Heart left ventricle (tissue), 16 donors: ENCODE measurements at regions not wholly inside any gene's neighbourhood (a gene's known extent, or its start where the extent isn't known, plus 50 kb on each side); places are given as distances from the start of the nearest gene placed in this dataset.

ENCODE experiments used
- ATAC-seq, 4 donors: fragments of 200-7000 bp; cut with Tn5 transposase; one replicate each; pipeline ENCODE4 v1.9.1; 2020 to 2022; ENCODE audit warnings: moderate library complexity in 4 of 4, mild to moderate bottlenecking in 3 of 4, moderate number of reproducible peaks in 1 of 4
- DNase-seq, 5 donors: peaks; one replicate each; pipeline ENCODE4 v3.0.0-alpha.2; 2020
- H3K27ac ChIP-seq, 12 donors: fragments of 200-600 bp; sonication (generic) in 4 of 12; one replicate each; pipeline versions ENCODE4 v1.5.0 to v1.8.0; 2016 to 2022; ENCODE audit warnings: mild to moderate bottlenecking in 2 of 12
- H3K27me3 ChIP-seq, 9 donors: fragments of 200-600 bp; sonication (generic) in 2 of 9; one replicate each; pipeline versions ENCODE4 v1.5.1 to v1.8.0; 2016 to 2022; ENCODE audit warnings: mild to moderate bottlenecking in 3 of 9
- H3K36me3 ChIP-seq, 9 donors: fragments of 200-600 bp; sonication (generic) in 2 of 9; one replicate each; pipeline versions ENCODE4 v1.5.0 to v1.8.0; 2018 to 2022; ENCODE audit warnings: mild to moderate bottlenecking in 2 of 9
- H3K4me1 ChIP-seq, 12 donors: fragments of 200-600 bp; sonication (generic) in 4 of 12; one replicate each; pipeline versions ENCODE4 v1.5.0 to v1.8.0; 2016 to 2022; ENCODE audit warnings: mild to moderate bottlenecking in 3 of 12
- H3K4me3 ChIP-seq, 12 donors: fragments of 200-600 bp; sonication (generic) in 4 of 12; one replicate each; pipeline versions ENCODE4 v1.5.0 to v1.8.0; 2017 to 2022; ENCODE audit warnings: mild to moderate bottlenecking in 9 of 12, moderate library complexity in 4 of 12
- H3K9me3 ChIP-seq, 12 donors: fragments of 200-600 bp; sonication (generic) in 4 of 12; one replicate each; pipeline versions ENCODE4 v1.5.0 to v1.8.0; 2016 to 2022; ENCODE audit warnings: mild to moderate bottlenecking in 1 of 12
- POLR2A ChIP-seq, 2 donors: fragments of 450-650 bp; IDR thresholded peaks; one replicate each; pipeline ENCODE4 v1.6.1; 2017; ENCODE audit warnings: antibody characterized with exemption in 2 of 2, mild to moderate bottlenecking in 2 of 2, moderate library complexity in 2 of 2
- WGBS, 4 donors: extraction: QIAGEN DNeasy Blood & Tissue Kit in 2 of 4; methylation state at CpG; one replicate each; pipeline versions ENCODE4 v1.1.5 to v1.1.7; 2013 to 2018; 5-methylcytosine and 5-hydroxymethylcytosine counted together
- intact Hi-C, 10 donors: fragments of 100-400 bp; cut with DNase I; formaldehyde crosslinking; loops; one replicate each; pipeline versions ENCODE4 v1.11.1 to v1.14.2; 2022
- TF ChIP-seq, protein P1 (sequence below), 12 donors: fragments of 200-600 bp; sonication (generic) in 4 of 12; IDR thresholded peaks; one replicate each; pipeline versions ENCODE4 v1.5.0 to v1.8.0; 2018 to 2022; ENCODE audit warnings: antibody characterized with exemption in 12 of 12, mild to moderate bottlenecking in 5 of 12
- donor health status: ischemic (EF 13 %, LVEDD 7.1; RV severe dilation, severe dysfunction).
- donor health status: healthy with polysubstance abuse.
- donor health status: DM: no; HTN: yes; CAD: no.
- donor health status: DM: no; HTN: no; CAD: no.
- donor health status: ischemic (EF 25% LVEDD 6.9; RV normal size, moderate dysfunction).
- donor health status: ischemic (EF 25% LVEDD 5.7; RV mildly dilated, moderate dysfunction).
- donor health status: healthy.
- donor health status: DM: yes; HTN: yes; CAD: no.
- donor health status: ischemic (EF 35%, LVEDD 5.7; RV mildly dilated, moderate dysfunction).
- donor health status: nonischemic (EF 11% LVEDD 7.7; RV severe dilation, severe dysfunction).
- donor health status: DM: yes; HTN: yes; CAD: no.
- donor health status: PGD.
- donor health status: ischemic (EF 29% LVEDD 5.4; RV normal size, mild dysfunction).
- donor health status: nonischemic (EF 23%, LVEDD 6.1; RV moderate dilation, normal function).

DNA sequence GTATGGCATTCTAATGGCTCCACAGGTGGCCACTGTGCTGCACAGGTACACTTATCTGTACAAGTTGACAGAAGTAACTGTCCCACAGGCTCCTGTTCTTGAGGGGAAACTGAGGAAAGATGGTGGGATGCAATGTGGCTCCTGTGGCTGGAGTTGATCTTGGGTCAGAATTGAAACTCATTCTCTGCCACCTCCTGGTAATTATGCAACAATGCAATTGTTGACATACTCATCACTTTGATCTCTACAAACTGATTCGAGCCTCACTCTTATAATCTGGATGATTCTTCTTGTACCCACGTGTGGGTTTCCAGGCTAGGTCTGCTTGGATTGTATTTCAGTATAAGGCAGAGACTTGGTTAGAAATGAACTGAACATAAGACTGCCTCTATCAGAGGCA is 148.8 kb downstream of the CCNG2 start:
- WGBS, 4 donors: 20 to 40% (median 34%) methylated on average over 2 of the region's 2 CpGs
- no peak for ATAC-seq
- intact Hi-C loops: loop anchor here in 3 of 10 donors (5.0 kb wide), 2 partner anchors 63 to 68 kb away; no protein-coding TSS in a partner anchor

DNA sequence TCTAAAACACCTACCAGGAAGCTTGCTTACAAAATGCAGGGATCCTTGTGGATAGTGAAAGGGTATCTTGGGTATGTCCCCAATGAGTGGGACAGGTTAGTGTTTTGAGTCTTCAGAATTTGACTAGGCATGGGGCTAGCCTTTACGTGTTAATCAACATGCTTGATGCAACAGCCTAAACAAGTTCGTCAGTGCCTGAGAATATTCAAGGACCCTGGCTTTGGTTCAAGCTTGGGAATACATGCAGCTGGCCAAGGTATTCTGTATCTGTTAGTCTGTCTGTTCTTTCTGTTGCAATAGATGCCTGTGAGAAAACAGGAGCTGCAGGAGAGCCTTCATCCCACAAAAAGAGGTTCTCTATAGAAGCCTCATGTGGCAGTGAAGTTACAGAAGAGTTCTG is 149.5 kb downstream of the CCNG2 start:
- no peak for TF ChIP-seq POLR2A (IDR thresholded peaks at IDR 0.05)
- TF ChIP-seq, protein P1, sequence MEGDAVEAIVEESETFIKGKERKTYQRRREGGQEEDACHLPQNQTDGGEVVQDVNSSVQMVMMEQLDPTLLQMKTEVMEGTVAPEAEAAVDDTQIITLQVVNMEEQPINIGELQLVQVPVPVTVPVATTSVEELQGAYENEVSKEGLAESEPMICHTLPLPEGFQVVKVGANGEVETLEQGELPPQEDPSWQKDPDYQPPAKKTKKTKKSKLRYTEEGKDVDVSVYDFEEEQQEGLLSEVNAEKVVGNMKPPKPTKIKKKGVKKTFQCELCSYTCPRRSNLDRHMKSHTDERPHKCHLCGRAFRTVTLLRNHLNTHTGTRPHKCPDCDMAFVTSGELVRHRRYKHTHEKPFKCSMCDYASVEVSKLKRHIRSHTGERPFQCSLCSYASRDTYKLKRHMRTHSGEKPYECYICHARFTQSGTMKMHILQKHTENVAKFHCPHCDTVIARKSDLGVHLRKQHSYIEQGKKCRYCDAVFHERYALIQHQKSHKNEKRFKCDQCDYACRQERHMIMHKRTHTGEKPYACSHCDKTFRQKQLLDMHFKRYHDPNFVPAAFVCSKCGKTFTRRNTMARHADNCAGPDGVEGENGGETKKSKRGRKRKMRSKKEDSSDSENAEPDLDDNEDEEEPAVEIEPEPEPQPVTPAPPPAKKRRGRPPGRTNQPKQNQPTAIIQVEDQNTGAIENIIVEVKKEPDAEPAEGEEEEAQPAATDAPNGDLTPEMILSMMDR (IDR thresholded peaks at IDR 0.05): no peak
- 44 to 49% (median 46%) methylated on average over 2 of the region's 2 CpGs for WGBS, 4 donors
- no peaks in the 10 kb centered on the region for H3K9me3 ChIP-seq
- H3K27ac ChIP-seq: no peak overlapping the region
- H3K4me3 ChIP-seq: no peak overlapping the region
- H3K27me3 ChIP-seq: no peaks in the 10 kb centered on the region
- intact Hi-C loops: loop anchor here in 3 of 10 donors (5.0 kb wide), 2 partner anchors 64 to 69 kb away; no protein-coding TSS in a partner anchor
- H3K36me3 ChIP-seq: no peaks in the 10 kb centered on the region
- no peaks in the 10 kb centered on the region for H3K4me1 ChIP-seq
- ATAC-seq (peak in 1 of 4 donors; percentile 39), DNase-seq (no peak)

More for the DNA sequence above, 148.8 kb downstream of the CCNG2 start:
- Histone ChIP-seq H3K27me3 (peaks cover 0 to 5% (median 0%) of the 10 kb centered on the region in 9 donors), H3K4me3 (no peak overlapping the region), H3K27ac (no peak overlapping the region), H3K9me3 (no peaks in the 10 kb centered on the region), H3K4me1 (no peaks in the 10 kb centered on the region), H3K36me3 (no peaks in the 10 kb centered on the region)
- DNase-seq: no peak
- TF ChIP-seq, protein P1 (IDR thresholded peaks at IDR 0.05): no peak
- TF ChIP-seq POLR2A (IDR thresholded peaks at IDR 0.05): no peak

GRCh38 chr4:77308843-77309242 is 151.8 kb downstream of the CCNG2 start:
- Histone ChIP-seq H3K36me3 (no peaks in the 10 kb centered on the region), H3K4me3 (no peak overlapping the region), H3K9me3 (no peaks in the 10 kb centered on the region), H3K27me3 (no peaks in the 10 kb centered on the region), H3K27ac (no peak overlapping the region), H3K4me1 (no peaks in the 10 kb centered on the region)
- no peak for TF ChIP-seq POLR2A (IDR thresholded peaks at IDR 0.05)
- TF ChIP-seq, protein P1 (IDR thresholded peaks at IDR 0.05): peak in 11 of 12 donors; percentile 11 to 52 (median 37)
- ATAC-seq (peak in 2 of 4 donors; percentile 65 to 72), DNase-seq (no peak)
- 11 to 25% (median 15%) methylated on average over 1 of the region's 1 CpG for WGBS, 4 donors
- intact Hi-C loops: loop anchor here in 3 of 10 donors (5.0 kb wide), 2 partner anchors 67 to 72 kb away; no protein-coding TSS in a partner anchor

DNA sequence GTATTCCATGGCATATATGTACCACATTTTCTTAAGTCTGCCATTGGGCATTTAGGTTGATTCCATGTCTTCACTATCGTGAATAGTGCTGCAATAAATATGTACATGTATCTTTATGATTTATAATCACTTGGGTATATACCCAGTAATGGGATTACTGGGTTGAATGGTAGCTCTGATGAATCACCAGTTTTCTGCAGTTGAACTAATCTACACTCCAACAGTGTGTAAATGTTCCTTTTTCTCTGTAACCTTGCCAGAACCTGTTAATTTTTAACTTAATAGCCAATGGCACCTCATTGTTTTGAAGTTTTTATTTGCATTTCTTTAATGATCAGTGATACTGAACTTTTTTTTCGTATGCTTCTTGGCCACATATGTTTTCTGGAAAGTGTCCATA is 152.5 kb downstream of the CCNG2 start:
- no peak for TF ChIP-seq POLR2A (IDR thresholded peaks at IDR 0.05)
- TF ChIP-seq, protein P1 (IDR thresholded peaks at IDR 0.05): no peak
- no peaks in the 10 kb centered on the region for H3K36me3 ChIP-seq
- no peaks in the 10 kb centered on the region for H3K4me1 ChIP-seq
- no peak overlapping the region for H3K27ac ChIP-seq
- H3K9me3 ChIP-seq: no peaks in the 10 kb centered on the region
- no peaks in the 10 kb centered on the region for H3K27me3 ChIP-seq
- no peak for DNase-seq
- 60 to 80% (median 72%) methylated on average over 2 of the region's 2 CpGs for WGBS, 4 donors
- ATAC-seq: no peak
- intact Hi-C loops: loop anchor here in 3 of 10 donors (5.0 kb wide), 2 partner anchors 67 to 72 kb away; no protein-coding TSS in a partner anchor
- no peak overlapping the region for H3K4me3 ChIP-seq
